Germinal center (tissue), 1 donor: ENCODE measurements at regions not wholly inside any gene's neighbourhood (a gene's known extent, or its start where the extent isn't known, plus 50 kb on each side); places are given as distances from the start of the nearest gene placed in this dataset.
"Not testable (repeated sequence)": the region's sequence is repeated elsewhere in the genome, so short reads cannot be mapped to it uniquely, and the experiment has no call there.

Experiments
- DNase-seq: peaks from one replicate; pipeline ENCODE4 v3.0.0; 2012; ENCODE audit warnings: mixed read lengths, low spot score

DNA sequence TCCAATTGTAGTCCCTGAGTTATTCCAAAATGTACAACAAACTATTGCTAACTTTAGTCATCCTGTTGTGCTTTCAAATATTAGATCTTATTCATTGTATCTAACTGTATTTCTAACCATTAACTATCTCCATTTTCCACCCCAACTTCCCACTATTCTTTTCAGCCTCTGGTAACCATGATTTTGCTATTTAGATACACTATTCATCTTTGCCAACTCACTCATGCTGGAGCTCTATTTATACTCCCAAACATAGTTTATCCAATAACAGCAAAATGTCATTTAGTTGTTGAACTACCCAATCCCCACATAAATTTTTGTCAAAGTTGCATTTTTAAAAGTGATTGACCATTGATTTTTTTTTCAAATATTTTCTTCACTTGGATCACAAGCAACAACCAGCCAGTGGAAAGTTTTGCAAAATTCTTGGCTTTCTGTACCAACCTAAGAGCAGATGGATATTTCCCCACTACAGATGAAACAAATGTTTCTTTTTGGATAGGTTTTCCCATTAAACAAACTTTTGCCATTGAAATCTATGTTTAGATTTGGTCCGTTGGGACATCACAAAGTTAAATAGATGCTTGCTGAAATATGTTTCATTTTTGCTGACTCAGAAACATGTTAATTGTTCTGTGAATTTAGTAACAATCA, 866.0 kb downstream of the LTN1 start:
- no peak for DNase-seq

- DNase-seq = no peak
These were observed 868.1 kb downstream of the LTN1 start for GRCh38 chr21:28124541-28124940.

- no peak for DNase-seq
These were observed 874.1 kb downstream of the LTN1 start for GRCh38 chr21:28118570-28118969.

DNA sequence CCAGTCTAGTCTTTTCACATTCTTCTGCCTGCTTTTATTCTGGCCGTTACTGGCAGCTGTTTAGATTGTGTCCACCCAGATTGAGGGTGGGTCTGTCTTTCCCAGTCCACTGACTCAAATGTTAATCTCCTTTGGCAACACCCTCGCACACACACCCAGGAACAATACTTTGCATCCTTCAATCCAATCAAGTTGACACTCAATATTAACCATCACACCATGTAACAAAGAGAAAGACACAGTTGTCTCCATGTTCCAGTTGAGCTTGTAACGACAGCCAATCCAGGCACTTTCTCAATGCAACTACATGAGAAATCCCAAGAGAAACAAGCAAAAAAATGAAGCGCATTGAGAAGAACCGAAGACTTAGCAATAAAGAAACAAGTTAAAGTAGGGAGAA, 877.7 kb downstream of the LTN1 start:
- not testable (repeated sequence) for DNase-seq

GRCh38 chr21:28113718-28114117, 879.0 kb downstream of the LTN1 start:
- DNase-seq = no peak

DNA sequence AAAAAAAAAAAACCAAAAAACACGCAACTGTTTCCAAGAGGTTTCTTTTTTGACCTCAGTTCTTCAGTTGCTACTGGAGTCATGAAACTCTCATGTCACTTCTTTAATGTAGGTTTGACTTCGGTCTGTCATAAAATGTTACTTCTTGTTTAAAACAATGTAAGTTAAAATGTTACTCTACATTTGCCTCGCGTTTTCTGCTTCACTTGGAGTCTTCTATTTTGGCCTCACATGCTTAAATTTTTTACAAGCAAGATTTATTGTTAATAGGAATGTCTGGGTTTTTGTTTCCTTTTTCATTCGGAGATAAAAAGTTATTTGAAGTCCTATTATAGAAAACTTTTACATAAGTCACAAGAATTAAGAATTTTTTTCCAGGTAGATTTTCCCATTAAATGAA, 880.2 kb downstream of the LTN1 start:
- DNase-seq = no peak

- no peak for DNase-seq
These were observed 881.5 kb downstream of the LTN1 start for GRCh38 chr21:28111151-28111619.

GRCh38 chr21:28110716-28111115, 882.0 kb downstream of the LTN1 start:
- no peak for DNase-seq

DNA sequence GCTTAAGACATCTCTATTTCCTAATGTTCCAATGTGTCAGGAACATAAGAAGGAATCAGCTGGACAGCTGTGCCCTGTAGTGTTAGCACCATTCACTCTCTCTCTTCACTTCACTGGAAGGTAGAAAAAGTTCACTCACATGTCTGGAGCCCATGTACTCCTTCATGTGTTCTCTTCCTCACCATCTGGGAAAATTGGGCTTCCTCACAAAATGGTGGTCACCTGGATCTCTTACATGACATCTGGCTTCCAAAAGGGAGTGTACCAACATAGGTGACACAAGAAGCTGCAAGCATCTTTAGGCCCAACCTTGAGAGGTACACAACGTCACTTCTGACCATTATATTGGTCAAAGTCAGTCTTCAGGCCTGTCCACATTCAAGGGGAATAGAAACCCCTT, 882.6 kb downstream of the LTN1 start:
- DNase-seq = no peak

GRCh38 chr21:28106370-28106890, 886.2 kb downstream of the LTN1 start:
- no peak for DNase-seq

GRCh38 chr21:28104346-28104745, 888.3 kb downstream of the LTN1 start:
- DNase-seq = no peak

- no peak for DNase-seq
These were observed 892.3 kb downstream of the LTN1 start for GRCh38 chr21:28100366-28100765.

- DNase-seq = no peak
These were observed 893.5 kb downstream of the LTN1 start for GRCh38 chr21:28099001-28099705.

DNA sequence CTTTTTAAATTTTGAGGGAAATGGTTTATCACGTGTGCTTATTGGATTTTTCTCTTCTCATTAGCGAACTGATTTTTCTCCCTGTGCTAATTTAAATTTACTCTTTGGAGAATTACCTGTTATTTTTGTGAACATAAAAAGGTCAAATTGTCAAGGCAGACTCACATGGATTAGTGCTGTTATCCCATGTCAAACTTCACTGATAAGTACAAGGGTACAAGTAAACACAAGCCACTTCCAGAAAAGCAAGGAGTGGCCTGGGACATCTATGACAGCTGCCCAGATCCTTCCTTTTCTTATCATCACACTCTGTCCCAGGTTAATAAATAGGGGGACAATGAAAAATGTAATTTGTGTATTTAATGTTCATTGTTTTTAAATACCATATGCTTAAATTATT, 901.2 kb downstream of the LTN1 start:
- no peak for DNase-seq

GRCh38 chr21:28090546-28090945, 902.1 kb downstream of the LTN1 start:
- no peak for DNase-seq

GRCh38 chr21:28089599-28090441, 902.9 kb downstream of the LTN1 start:
- no peak for DNase-seq

GRCh38 chr21:28086861-28087581, 905.7 kb downstream of the LTN1 start:
- no peak for DNase-seq

DNA sequence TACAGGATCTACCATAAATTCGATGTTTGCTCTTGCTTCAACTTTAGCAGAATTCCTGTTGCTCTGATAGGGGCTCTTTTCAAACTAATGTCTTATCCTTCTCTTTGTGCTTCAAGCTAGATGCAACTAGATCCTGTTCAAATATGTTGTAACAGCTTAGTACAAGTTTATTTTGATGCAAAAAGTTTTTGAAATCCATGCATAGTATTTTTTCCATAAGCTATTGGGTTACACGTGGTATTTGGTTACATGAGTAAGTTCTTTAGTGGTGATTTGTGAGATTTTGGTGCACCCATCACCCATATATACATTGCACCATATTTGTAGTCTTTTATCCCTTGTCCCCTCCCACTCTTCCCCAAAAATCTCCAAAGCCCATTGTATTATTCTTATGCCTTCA, 907.7 kb downstream of the LTN1 start:
- DNase-seq = no peak

DNA sequence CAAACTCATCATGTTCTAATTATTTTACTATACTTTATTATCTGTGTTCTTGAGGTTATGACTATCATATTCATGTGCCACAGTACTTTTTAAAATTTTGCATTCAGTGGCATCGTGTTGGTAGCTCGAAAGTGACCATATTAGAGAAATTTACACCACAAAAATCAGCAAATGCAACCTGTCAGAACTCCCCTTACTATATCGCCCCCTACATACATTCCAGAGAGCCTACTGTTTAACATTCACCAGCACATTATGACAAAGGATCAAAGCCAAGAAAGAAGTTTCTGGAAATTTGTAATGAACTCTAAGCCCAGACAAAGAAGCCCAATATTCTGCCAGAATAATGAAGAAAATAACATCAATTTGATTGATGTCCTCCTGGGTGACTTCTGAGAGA, 909.3 kb downstream of the LTN1 start:
- DNase-seq = no peak

DNA sequence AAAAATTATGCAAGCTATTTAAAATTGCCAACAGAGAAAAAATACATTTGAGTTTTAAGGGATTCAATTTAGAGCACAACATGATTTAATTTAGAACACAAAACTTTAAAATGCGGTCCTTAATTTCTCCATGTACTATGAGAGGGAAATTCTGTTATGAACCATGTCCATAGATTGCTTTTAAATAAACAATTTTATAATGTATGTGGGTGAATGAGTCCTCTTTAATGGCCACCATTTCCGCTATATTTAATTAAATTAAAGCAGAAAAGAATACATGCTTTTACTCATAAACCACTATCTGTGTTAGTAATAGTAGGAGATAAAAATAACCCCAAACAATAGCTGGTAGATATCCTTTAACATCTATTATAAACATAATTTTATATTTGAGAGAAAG, 914.6 kb downstream of the LTN1 start:
- no peak for DNase-seq

DNA sequence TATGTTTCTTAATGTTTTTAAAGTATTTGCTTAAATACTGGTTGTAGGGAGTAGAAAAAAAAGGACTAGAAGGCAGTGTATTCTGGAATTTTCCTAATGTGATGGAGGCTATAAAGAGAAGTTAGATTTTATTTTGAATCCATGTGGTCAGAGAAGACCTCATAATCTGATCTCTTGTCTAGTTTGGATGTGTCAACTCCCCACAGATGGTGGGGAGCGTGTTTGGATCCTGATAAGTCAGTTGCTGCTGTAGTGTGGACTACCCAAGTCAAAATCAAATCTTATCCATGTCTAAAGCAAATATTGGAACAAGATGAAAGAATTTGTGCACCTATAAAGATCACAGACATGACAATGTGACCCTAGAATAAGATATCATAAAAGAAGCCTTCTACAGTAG, 918.0 kb downstream of the LTN1 start:
- no peak for DNase-seq

- DNase-seq = no peak
These were observed 920.1 kb downstream of the LTN1 start for GRCh38 chr21:28072601-28073000.
